HepG2 (cell line): ENCODE measurements at regions not wholly inside any gene's neighbourhood (a gene's known extent, or its start where the extent isn't known, plus 50 kb on each side); places are given as distances from the start of the nearest gene placed in this dataset.

Experiments used
- JUNB ChIP-seq: sonication (generic); formaldehyde crosslinking; IDR thresholded peaks from 2 replicates; pipeline ENCODE4 v1.8.0; 2022; ENCODE audit warnings: missing genetic modification reagents, mild to moderate bottlenecking, borderline replicate concordance
- KDM5A ChIP-seq: fragments of 200-600 bp; sonication (generic); IDR thresholded peaks from 2 replicates; pipeline ENCODE4 v1.7.0; 2018; ENCODE audit warnings: antibody characterized with exemption, mild to moderate bottlenecking, low read length, borderline replicate concordance
- MYC ChIP-seq: sonication (generic); formaldehyde crosslinking; IDR thresholded peaks from 2 replicates; pipeline ENCODE4 v1.9.0; 2021; ENCODE audit warnings: missing genetic modification reagents, borderline replicate concordance

DNA sequence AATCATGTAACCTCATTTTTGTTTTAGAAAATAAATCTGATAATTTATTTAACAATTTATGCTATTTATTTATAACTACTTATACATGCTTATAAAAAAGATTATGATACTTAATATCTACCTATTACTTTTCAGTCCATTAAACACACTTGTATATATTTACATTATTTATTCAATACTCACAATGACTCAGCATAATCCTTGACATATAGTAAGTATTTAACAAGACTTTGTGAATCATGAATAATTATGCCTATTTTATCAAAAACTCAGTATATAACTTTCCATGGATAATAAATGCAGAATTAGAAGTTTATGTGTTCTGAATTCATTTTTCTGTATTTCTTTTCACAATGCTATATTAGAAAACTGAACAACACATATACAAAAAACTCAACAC, 266.0 kb upstream of the STAC start:
- TF ChIP-seq JUNB (no peak), MYC (CRISPR knock-in tag) (no peak), KDM5A (no peak)
